ENCODE measurements at regions not wholly inside any gene's neighbourhood (a gene's known extent, or its start where the extent isn't known, plus 50 kb on each side); places are given as distances from the start of the nearest gene placed in this dataset.

DNA sequence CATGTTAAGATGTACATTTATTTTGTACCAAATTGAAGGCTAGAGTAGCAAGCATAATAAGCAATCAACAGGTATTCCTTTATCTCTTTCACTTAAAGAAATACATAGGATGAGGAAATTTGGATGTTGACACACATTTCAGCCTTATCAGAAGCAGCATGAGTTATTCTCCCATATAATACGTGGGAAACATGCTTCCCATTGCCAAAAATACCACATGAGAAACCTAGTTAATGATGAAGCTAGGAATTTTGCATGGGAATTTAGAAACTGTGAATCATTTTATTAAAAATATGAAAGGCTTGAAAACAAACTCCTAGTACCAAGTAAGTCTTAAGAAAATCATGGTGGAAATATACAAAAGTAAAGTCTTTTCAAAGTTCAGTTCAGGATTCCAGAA lies 751.8 kb downstream of the TSN start:
- DNase-seq (ENCODE audit: low spot score) = no peak

DNA sequence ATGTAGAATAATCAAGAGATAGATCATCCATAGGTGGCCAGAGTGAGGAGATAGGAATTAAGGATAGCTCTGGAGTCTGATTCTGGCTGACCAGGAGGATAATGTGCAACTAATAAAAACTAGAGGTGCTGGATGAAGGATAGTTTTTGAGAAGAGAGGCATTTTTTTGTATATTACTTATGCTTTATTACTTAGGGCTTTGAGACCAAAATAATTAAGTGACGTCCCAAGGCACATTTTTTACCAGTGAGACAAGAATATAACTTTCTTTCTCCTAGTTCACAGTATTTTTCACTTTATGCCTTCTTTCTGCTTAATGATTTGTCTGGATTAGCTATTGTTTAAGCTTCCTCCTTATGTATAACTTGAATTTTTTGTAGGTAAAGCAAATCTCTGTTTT lies 756.6 kb downstream of the TSN start:
- DNase-seq (ENCODE audit: low spot score) = no peak

GRCh38 chr2:122514451-122514996 lies 759.1 kb downstream of the TSN start:
- no peak for DNase-seq (ENCODE audit: low spot score)

DNA sequence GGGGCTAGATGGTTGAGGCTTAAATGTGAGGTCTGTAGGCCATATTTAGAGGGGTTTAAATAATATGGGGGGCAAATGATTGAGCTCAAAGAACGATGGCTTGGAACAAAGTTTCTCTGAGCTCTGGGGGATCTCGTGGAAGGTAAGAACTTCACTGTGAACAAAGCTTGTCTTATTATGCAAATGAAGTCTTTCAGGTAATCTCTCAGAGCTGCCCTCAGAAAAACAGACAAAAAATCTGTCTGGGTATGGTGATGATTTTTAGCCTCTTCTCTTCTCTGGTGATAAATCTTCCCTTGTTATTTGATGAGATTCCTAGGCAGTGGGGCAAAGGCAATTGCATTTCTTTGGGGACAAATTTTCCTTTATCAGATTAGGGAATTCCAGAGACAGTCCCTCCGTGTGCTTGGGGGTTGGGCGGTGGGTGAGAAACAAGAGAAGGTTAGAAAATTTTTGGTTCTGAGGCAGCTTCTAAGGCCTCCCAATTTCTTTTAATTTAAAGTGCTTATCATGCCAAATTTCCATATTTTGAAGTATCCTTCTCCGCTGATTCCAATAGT lies 760.4 kb downstream of the TSN start:
- no peak for DNase-seq (ENCODE audit: low spot score)

DNA sequence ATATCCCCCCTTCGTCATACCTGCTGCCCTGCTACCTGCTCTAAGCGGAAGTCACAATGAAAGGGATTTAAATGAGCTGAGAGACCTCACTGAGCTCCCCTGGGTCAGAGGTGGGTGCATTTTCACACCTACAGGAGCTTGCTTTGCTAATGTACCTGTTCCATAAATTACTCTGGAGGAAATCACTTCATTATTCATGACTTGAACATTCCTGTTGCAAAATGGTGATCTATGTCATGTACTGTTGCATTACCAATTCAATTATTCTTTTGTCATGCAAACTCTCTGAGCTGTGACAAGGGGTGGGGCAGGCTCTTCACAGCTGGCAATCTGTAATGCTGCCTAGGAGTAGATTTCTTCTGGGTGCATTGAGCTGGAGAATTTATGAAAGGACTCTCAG lies 761.3 kb downstream of the TSN start:
- no peak for DNase-seq (ENCODE audit: low spot score)

DNA sequence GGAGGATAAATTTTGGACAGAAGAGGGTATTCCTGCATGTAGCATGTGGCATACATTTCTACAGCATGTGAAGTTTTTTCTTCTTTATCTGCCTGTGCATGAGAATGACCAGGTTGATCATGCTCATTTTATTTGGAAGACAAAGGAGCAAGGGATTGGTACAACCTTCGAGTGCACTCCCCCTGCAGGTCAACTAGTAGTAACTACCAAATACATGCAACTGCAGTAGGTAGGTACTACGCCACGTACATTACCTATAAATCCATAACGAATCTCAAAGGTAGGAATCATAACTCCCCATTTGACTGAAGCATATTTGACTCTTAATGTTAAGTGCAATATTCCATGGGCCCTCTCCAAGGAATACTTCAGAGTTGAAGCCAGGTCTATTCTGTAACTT lies 763.9 kb downstream of the TSN start:
- DNase-seq (ENCODE audit: low spot score) = no peak

DNA sequence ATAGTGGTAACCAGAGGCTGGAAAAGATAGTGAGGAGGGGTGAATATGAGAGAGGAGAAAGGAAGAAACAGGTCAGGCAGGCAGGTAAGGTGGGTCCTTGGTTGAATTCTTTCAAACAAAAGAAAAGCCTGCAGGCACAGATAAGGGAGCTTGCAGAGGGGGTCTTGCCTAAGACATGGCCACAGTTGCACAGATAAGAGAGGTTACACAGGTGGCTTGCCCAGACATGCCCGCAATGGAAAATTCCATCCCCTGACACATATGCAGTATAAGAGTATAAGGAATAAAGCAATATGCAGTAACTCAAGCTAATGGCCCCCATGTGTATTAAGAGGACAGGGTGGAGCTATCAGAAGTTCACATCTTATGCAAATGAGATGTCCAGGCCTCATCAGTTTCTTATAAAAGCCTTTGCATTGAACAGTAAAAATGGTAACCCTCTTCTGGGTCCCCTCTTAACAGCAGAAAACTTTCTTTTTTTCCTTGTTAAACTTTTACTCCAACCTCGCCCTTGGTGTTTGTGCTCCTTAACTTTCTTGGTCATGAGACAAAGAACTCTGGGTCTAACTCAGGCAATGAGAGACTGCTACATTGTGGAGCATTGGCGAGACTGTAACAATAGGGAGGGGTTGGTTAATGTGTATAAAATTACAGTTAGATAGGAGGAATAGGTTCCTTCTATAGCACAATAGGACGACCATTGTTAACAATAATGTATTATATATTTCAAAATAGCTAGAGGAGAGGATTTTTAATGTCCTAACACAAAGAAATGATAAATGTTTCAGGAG lies 764.6 kb downstream of the TSN start:
- DNase-seq (ENCODE audit: low spot score) = no peak

- DNase-seq (ENCODE audit: low spot score) = no peak
Measured at GRCh38 chr2:122523143-122523542, 767.7 kb downstream of the TSN start.

- DNase-seq (ENCODE audit: low spot score) = no peak
Measured at GRCh38 chr2:122523981-122524380, 768.5 kb downstream of the TSN start.

GRCh38 chr2:122525336-122525735 lies 769.9 kb downstream of the TSN start:
- DNase-seq (ENCODE audit: low spot score) = no peak

DNA sequence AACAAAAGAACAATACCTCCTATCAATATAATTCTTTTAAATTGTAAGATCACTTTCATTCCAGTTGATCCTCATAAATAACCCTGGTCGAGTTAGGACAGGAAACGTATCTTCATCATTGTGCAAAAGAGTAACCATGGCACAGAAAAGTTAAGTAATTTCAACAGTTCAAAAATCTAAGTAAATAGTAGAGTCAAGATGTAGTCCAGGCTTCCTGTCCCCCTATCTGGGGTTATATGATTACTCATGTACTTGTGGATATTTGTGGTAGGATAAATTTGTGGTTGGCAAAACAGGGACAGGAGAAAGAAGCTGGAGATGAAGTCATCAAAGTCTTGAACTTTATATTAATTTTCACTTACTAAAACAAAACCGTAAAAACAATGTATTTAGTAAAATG lies 772.6 kb downstream of the TSN start:
- no peak for DNase-seq (ENCODE audit: low spot score)

GRCh38 chr2:122528958-122529705 lies 773.7 kb downstream of the TSN start:
- no peak for DNase-seq (ENCODE audit: low spot score)

DNA sequence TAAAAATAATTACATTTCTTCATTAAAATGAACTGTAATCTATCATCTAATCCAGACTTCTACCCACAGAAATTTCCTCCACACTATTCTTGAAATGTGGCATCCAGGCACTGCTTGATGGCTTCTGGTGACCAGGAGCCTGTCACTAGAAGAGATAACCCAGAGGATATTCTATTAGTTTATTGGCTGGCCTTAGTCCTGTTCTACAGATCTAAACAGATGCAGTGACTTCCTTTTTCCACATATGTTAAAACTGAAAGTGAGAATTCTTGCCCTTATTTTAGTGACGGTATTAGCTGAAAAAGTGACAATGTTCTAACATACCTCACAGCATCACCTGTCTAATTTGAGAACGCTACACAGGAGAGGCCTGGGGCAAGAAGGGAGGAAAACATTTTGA lies 775.4 kb downstream of the TSN start:
- DNase-seq (ENCODE audit: low spot score) = no peak

DNA sequence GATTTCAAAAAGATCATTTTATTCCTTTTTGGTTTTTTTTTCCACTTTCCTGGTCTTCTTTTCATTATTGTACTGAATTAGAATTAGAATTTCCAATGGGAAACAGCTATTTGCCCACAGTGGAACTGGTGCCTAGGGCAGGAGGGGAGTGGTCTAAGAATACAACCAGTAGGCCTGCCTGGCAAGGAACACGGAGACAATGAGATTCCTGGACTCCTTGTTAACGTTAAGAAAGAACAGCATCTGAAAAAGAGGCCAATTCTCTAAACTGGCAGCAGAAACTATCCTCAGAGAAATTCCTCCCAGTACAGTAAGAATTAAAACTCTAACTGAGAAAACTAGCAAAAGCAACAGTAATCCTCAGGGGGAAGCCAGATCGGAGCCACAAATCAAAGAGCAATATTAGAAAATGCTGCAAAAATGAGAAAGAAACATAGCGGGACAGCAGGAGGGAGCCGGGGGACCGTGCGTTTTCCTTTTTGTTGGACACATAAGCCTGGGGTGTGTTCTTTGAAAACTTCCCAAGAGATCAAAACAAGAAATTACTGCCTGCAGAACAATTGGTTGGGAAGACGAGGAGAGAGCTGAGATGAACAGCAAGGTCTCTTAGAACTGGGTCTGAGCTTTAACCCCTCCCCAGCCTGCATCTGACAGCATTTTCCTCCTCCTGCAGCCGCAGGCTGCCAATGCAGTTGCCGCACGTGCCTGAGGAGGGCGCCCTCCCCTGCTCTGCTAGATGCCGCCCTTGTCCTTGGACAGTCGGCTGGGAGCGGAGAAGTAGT lies 776.0 kb downstream of the TSN start:
- peak; percentile 76 for DNase-seq (ENCODE audit: low spot score)

DNA sequence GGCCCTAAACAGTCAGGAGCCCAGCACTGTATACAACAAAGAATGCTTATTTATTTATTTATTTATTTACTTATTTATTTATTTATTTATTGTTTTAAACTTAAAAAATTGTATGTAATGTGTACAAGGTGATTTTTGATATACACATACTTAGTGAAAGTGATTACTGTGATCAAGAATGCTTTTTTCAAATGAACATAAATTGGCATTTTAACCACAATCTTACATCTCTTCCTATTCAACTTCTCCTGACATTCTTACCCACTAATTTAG lies 776.6 kb downstream of the TSN start:
- DNase-seq (ENCODE audit: low spot score) = no peak

- DNase-seq (ENCODE audit: low spot score) = no peak
Measured at GRCh38 chr2:122532481-122532880, 777.0 kb downstream of the TSN start.

- no peak for DNase-seq (ENCODE audit: low spot score)
Measured at GRCh38 chr2:122535960-122536505, 780.6 kb downstream of the TSN start.

DNA sequence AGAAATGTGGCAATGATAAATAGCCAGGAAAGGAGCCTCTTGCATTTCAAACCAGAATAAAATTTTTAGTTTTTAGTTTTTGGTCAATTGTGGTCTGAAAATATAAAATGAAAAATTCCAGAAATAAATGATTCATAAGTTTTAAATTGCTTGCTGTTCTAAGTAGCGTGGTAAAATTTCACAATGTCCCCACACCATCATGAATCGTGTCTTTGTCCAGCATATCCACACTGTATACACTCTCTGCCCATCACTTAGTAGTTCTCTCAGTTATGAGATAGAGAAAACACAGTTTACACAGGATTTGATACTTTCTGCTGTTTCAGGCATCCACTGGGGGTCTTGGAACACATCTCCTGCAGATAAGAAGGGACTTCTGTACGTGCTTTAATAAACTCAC lies 783.9 kb downstream of the TSN start:
- no peak for DNase-seq (ENCODE audit: low spot score)

- DNase-seq (ENCODE audit: low spot score) = no peak
Measured at GRCh38 chr2:122539920-122540319, 784.5 kb downstream of the TSN start.

GRCh38 chr2:122542236-122542635 lies 786.8 kb downstream of the TSN start:
- DNase-seq (ENCODE audit: low spot score) = no peak

DNA sequence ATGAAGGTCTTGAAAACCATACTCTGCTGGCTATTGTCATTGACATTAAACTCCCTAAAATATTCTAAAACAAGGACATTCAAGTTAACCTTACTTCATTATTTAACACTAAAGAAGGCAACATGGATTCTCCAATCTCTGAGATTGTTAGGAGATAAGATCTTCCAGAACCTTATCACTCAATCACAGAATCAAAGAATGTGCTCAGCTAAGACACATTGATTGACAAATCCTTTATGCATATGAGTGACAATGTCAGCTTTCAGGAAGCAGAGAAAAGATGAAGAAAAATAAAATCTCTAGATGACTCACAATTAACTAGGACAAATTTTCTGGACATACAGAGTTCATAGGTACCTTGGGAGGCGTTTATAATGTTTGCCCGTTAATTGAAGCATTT lies 787.2 kb downstream of the TSN start:
- DNase-seq (ENCODE audit: low spot score) = no peak

DNA sequence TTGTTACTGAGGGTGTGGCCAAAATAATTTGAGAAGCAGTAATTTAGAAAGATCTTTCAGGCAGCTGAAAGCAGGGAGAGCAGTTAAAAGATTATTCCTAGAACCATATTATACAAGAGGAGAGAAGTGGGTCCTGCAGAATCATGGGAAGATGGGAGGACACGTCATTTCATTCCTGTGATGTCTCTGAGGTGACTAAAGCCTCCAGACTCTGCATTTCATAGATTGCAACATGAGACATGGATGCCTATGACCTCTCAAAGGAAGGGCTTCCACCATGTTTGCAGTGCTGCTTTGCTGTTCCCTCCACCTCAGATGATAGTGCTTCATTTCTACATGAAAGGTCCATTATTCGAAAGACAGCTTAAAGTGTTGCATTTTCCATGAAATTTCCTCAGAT lies 788.4 kb downstream of the TSN start:
- no peak for DNase-seq (ENCODE audit: low spot score)

Data from ecto neural progenitor cell (in vitro differentiated cells).